A549 (cell line): ENCODE measurements at regions not wholly inside any gene's neighbourhood (a gene's known extent, or its start where the extent isn't known, plus 50 kb on each side); places are given as distances from the start of the nearest gene placed in this dataset.

Experiments
- ATAC-seq, 2 experiments: fragments of 200-7000 bp in 1 of 2; fragments of >200 bp in 1 of 2; cut with Nextera tagmentation in 1 of 2; cut with Tn5 transposase in 1 of 2; 3 replicates each; pipeline versions ENCODE4 v1.8.0 to v1.9.1; 2018 to 2020; ENCODE audit warnings: mild to moderate bottlenecking in 1 of 2, moderate library complexity in 1 of 2
- CTCF ChIA-PET: fragments of 300-600 bp; sonication (Branson Sonifier 250); formaldehyde crosslinking; extraction: SDS; loops from one replicate; lab custom pipeline; 2021; ENCODE audit warnings: antibody characterized with exemption, inconsistent platforms; lab: Yijun Ruan, JAX
- POLR2A ChIA-PET: fragments of 350-600 bp; formaldehyde crosslinking; extraction: SDS; loops from one replicate; lab custom pipeline; 2021; ENCODE audit warnings: antibody characterized with exemption, inconsistent platforms; lab: Yijun Ruan, JAX
- DNase-seq, 2 experiments: peaks; one replicate each; pipeline versions ENCODE4 v3.0.0 to v3.0.0-alpha.2; 2011 to 2016; ENCODE audit warnings: low read depth in 1 of 2, low spot score in 1 of 2
- FAIRE-seq: peaks from 2 replicates; lab custom pipeline; 2011; peaks lifted over from hg19 to GRCh38; lab: Jason Lieb, UNC
- H3K27ac ChIP-seq, 2 experiments: fragments of >200 bp; sonication (Bioruptor Twin); formaldehyde crosslinking; 3 replicates each; pipeline ENCODE4 v1.5.1; 2016 to 2017
- H3K4me1 ChIP-seq: fragments of >200 bp; sonication (Bioruptor Twin); formaldehyde crosslinking; 3 replicates; pipeline ENCODE4 v1.6.1; 2016
- H3K4me2 ChIP-seq: fragments of >200 bp; sonication (Bioruptor Twin); formaldehyde crosslinking; 3 replicates; pipeline ENCODE4 v1.6.1; 2016
- H3K4me3 ChIP-seq: fragments of >200 bp; sonication (Bioruptor Twin); formaldehyde crosslinking; 3 replicates; pipeline ENCODE4 v1.5.1; 2016
- H3K9me3 ChIP-seq: fragments of >200 bp; sonication (Bioruptor Twin); formaldehyde crosslinking; 3 replicates; pipeline ENCODE4 v1.6.1; 2016
- BHLHE40 ChIP-seq: IDR thresholded peaks from 2 replicates; pipeline ENCODE4 v1.6.1; 2012; ENCODE audit warnings: low read depth, low read length, inconsistent platforms
- CBX2 ChIP-seq: fragments of 200-600 bp; sonication (generic); IDR thresholded peaks from 2 replicates; pipeline ENCODE4 v1.6.1; 2016; ENCODE audit warnings: low read depth, mild to moderate bottlenecking, borderline replicate concordance
- CHD2 ChIP-seq: fragments of 150-350 bp; IDR thresholded peaks from 2 replicates; pipeline ENCODE4 v1.6.1; 2014; ENCODE audit warnings: low read length; ENCODE audit not compliant: partially characterized antibody
- EHF ChIP-seq: fragments of 250-450 bp; sonication (Bioruptor Pico); IDR thresholded peaks from 2 replicates; pipeline ENCODE4 v1.5.0; 2020; ENCODE audit warnings: mild to moderate bottlenecking
- EP300 ChIP-seq, 2 experiments: fragments of >200 bp; sonication (Bioruptor Twin); formaldehyde crosslinking; IDR thresholded peaks; 2 replicates in 1 of 2; 3 replicates in 1 of 2; pipeline ENCODE4 v1.6.1; 2016 to 2017
- FOSB ChIP-seq: fragments of 250-450 bp; sonication (Bioruptor Pico); IDR thresholded peaks from 2 replicates; pipeline ENCODE4 v1.5.0; 2020; ENCODE audit warnings: mild to moderate bottlenecking, moderate library complexity
- FOXS1 ChIP-seq: fragments of 250-450 bp; sonication (Bioruptor Pico); IDR thresholded peaks from 2 replicates; pipeline ENCODE4 v1.5.0; 2020; ENCODE audit warnings: mild to moderate bottlenecking, moderate library complexity
- HES2 ChIP-seq: fragments of >200 bp; sonication (Bioruptor Twin); formaldehyde crosslinking; IDR thresholded peaks from 2 replicates; pipeline ENCODE4 v1.6.1; 2016
- HEYL ChIP-seq: fragments of 250-450 bp; sonication (Bioruptor Pico); IDR thresholded peaks from 2 replicates; pipeline ENCODE4 v1.8.0; 2021; ENCODE audit warnings: mild to moderate bottlenecking, moderate library complexity
- HOXA7 ChIP-seq: fragments of 250-450 bp; sonication (Bioruptor Pico); IDR thresholded peaks from 2 replicates; pipeline ENCODE4 v1.5.0; 2020; ENCODE audit warnings: mild to moderate bottlenecking, moderate library complexity
- MAZ ChIP-seq: fragments of 150-350 bp; IDR thresholded peaks from 2 replicates; pipeline ENCODE4 v1.6.1; 2014; ENCODE audit warnings: antibody characterized with exemption, low read depth, low read length, borderline replicate concordance
- ZFP36 ChIP-seq: fragments of 450-650 bp; IDR thresholded peaks from 2 replicates; pipeline ENCODE4 v1.6.1; 2014; ENCODE audit warnings: borderline replicate concordance; ENCODE audit not compliant: partially characterized antibody
- WGBS: methylation state at CpG from one replicate; pipeline ENCODE4 v1.1.6; 2017; ENCODE audit errors: missing lambda C conversion rate; 5-methylcytosine and 5-hydroxymethylcytosine counted together
- TF ChIP-seq, protein P1 (sequence below): fragments of >200 bp; sonication (Bioruptor Twin); formaldehyde crosslinking; IDR thresholded peaks from 3 replicates; pipeline ENCODE4 v1.5.1; 2016
- TF ChIP-seq, protein P2 (sequence below): fragments of 450-650 bp; IDR thresholded peaks from 2 replicates; pipeline ENCODE4 v1.6.1; 2014; ENCODE audit warnings: antibody characterized with exemption
- TF ChIP-seq, protein P3 (sequence below): fragments of 250-450 bp; sonication (Bioruptor Pico); IDR thresholded peaks from 2 replicates; pipeline ENCODE4 v1.5.0; 2021; ENCODE audit warnings: mild to moderate bottlenecking, moderate library complexity, borderline replicate concordance

DNA sequence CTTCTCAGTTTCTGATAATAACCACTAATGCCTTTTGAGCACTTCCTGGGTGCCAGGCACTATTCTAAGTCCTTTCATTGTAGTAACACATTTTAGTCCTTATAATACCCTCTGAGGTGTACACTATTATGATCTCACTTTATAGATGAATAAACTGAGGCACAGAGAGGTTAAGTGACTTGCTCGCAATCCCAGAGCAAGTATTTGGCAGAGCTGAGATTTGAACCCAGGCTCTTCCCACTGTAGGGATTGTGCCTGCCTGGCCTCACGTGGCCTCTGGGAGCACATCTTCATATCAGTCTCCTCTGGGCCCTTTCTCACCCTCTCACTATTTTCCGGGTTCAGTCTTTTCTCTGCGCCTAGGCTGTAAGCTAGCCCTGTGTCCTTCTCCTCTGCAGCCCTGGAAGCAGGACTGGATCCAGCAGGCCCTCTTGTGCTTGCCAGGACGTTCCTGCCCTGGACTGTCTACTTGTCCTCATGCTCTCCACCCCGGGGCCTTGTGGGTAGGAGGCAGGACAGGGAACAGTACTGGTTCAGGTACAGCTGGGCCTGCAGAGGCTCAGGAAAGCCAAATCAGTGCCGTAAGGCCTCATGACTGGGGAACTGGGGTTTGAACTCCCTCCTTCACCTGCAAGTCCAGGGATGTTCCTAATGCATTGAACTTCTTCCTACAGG is 139.6 kb downstream of the VEGFA start:
- ATAC-seq = no peak

DNA sequence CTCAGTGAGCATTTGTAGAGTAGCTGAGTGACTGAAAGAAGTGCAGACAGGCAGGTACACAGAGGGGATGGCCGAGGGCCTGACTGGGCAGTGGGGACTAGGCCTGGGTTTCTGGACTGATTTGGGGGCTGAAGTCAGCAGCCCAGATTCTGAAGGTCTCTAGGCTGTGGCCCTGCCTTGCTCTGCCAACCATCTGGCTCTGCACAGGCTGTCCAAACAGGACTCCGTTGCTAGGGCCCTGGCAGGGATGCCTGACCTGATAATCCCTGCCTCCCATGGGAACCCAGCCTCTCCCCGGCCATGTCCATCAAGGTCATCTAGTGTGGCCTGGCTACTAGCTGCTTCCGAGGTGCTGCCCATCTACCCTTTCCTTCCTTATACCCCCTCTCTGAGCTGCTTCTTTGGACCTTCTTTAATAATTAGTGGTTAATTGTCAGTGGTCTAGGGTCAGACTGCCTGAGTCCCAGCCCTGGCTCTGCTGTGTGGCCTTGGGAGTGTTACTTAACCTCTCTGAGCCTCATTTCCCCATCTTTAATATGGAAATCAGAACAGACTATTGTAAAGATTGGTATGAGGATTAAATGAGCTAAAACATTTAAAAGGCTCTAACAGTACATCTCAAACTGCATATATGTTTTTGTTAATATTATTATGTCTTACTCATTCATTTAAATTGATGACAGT is 137.9 kb downstream of the VEGFA start:
- TF ChIP-seq ZFP36 (peak; percentile 24), HOXA7 (CRISPR knock-in tag) (no peak)
- POLR2A ChIA-PET = no interaction called here
- DNase-seq (no peak), ATAC-seq (no peak), FAIRE-seq (no peak)
- Histone ChIP-seq H3K4me3 (no peak overlapping the region), H3K27ac (peak overlapping the region; percentile 74 to 96; a peak in 4 of 6 replicates), H3K4me2 (no peak overlapping the region), H3K9me3 (no peaks in the 10 kb centered on the region), H3K4me1 (peaks cover 36% of the 10 kb centered on the region)
- CTCF ChIA-PET = interaction anchor here (1.4 to 2.3 kb wide), 2 partner anchors 11 to 166 kb away, joined by 4 to 7 read pairs; no protein-coding TSS in a partner anchor
- 50% methylated on average over 2 of the region's 4 CpGs for WGBS

More for the DNA sequence above, 139.6 kb downstream of the VEGFA start:
- WGBS = 76% methylated on average over 6 of the region's 7 CpGs
- Histone ChIP-seq H3K4me2 (no peak overlapping the region), H3K27ac (peak overlapping the region; percentile 74 to 96; a peak in 5 of 6 replicates), H3K4me1 (peaks cover 51% of the 10 kb centered on the region), H3K4me3 (no peak overlapping the region), H3K9me3 (no peaks in the 10 kb centered on the region)
- CTCF ChIA-PET = no interaction called here
- POLR2A ChIA-PET = no interaction called here
- TF ChIP-seq FOXS1 = no peak
- TF ChIP-seq, protein P1, sequence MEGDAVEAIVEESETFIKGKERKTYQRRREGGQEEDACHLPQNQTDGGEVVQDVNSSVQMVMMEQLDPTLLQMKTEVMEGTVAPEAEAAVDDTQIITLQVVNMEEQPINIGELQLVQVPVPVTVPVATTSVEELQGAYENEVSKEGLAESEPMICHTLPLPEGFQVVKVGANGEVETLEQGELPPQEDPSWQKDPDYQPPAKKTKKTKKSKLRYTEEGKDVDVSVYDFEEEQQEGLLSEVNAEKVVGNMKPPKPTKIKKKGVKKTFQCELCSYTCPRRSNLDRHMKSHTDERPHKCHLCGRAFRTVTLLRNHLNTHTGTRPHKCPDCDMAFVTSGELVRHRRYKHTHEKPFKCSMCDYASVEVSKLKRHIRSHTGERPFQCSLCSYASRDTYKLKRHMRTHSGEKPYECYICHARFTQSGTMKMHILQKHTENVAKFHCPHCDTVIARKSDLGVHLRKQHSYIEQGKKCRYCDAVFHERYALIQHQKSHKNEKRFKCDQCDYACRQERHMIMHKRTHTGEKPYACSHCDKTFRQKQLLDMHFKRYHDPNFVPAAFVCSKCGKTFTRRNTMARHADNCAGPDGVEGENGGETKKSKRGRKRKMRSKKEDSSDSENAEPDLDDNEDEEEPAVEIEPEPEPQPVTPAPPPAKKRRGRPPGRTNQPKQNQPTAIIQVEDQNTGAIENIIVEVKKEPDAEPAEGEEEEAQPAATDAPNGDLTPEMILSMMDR = no peak
- TF ChIP-seq, protein P2, sequence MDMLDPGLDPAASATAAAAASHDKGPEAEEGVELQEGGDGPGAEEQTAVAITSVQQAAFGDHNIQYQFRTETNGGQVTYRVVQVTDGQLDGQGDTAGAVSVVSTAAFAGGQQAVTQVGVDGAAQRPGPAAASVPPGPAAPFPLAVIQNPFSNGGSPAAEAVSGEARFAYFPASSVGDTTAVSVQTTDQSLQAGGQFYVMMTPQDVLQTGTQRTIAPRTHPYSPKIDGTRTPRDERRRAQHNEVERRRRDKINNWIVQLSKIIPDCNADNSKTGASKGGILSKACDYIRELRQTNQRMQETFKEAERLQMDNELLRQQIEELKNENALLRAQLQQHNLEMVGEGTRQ = no peak
- no peak for TF ChIP-seq CHD2
- no peak for TF ChIP-seq HEYL (CRISPR knock-in tag)
- no peak for TF ChIP-seq MAZ
- no peak for TF ChIP-seq CBX2
- no peak for TF ChIP-seq EHF
- TF ChIP-seq, protein P3, sequence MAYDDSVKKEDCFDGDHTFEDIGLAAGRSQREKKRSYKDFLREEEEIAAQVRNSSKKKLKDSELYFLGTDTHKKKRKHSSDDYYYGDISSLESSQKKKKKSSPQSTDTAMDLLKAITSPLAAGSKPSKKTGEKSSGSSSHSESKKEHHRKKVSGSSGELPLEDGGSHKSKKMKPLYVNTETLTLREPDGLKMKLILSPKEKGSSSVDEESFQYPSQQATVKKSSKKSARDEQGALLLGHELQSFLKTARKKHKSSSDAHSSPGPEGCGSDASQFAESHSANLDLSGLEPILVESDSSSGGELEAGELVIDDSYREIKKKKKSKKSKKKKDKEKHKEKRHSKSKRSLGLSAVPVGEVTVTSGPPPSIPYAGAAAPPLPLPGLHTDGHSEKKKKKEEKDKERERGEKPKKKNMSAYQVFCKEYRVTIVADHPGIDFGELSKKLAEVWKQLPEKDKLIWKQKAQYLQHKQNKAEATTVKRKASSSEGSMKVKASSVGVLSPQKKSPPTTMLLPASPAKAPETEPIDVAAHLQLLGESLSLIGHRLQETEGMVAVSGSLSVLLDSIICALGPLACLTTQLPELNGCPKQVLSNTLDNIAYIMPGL = no peak
- TF ChIP-seq HES2 = no peak
- no peak for TF ChIP-seq EP300 (IDR thresholded peaks at IDR 0.05)
- TF ChIP-seq FOSB (CRISPR knock-in tag) = no peak
- no peak for FAIRE-seq
- DNase-seq = no peak

DNA sequence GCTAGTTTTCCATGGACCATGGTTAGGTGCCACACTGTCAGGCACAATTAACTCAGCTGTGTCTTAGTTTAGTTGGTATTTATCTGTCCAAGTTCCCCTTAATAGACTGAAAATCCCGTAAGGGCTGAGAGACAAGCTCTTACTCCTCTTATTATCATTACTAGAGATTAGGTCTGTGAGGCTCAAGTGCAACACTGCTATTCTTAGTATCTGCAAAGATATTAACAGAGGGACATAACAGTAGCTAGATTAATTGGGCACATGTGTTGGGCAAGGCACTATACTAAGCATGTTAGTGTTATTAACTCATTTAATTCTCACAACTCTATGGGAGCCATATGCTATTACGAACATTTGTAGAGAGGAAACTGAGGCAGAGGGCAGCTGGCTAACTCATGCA is 137.3 kb downstream of the VEGFA start:
- no peak for FAIRE-seq
- H3K9me3 ChIP-seq = no peaks in the 10 kb centered on the region
- H3K4me1 ChIP-seq = peaks cover 30% of the 10 kb centered on the region
- H3K4me2 ChIP-seq = no peak overlapping the region
- no peak for TF ChIP-seq BHLHE40
- no peak overlapping the region for H3K4me3 ChIP-seq
- ChIA-PET POLR2A (no interaction called here), CTCF (interaction anchor here (1.4 to 2.3 kb wide), 2 partner anchors 10 to 167 kb away, joined by 4 to 7 read pairs; no protein-coding TSS in a partner anchor)
- no peak for DNase-seq
- WGBS = 94% methylated on average over 2 of the region's 2 CpGs
- no peak for ATAC-seq
- peak overlapping the region; percentile 27 to 96; a peak in 2 of 6 replicates for H3K27ac ChIP-seq
